OCI-LY1 (cell line): ENCODE measurements at regions not wholly inside any gene's neighbourhood (a gene's known extent, or its start where the extent isn't known, plus 50 kb on each side); places are given as distances from the start of the nearest gene placed in this dataset.

Source experiments
- CTCF ChIP-seq: fragments of 200-600 bp; sonication (generic), shearing (Covaris generic); IDR thresholded peaks from 2 replicates; pipeline ENCODE4 v1.5.1; 2017; ENCODE audit warnings: mild to moderate bottlenecking, antibody characterized with exemption, low read length, moderate library complexity, mixed read lengths
- EZH2 ChIP-seq: fragments of 200-600 bp; sonication (generic), shearing (Covaris generic); IDR thresholded peaks from 2 replicates; pipeline ENCODE4 v1.8.0; 2017; ENCODE audit warnings: borderline replicate concordance, mixed run types, mild to moderate bottlenecking, antibody characterized with exemption, low read length, moderate library complexity, mixed read lengths

GRCh38 chr2:22883054-22883453, 501.9 kb upstream of the KLHL29 start:
- TF ChIP-seq CTCF: no peak
- TF ChIP-seq EZH2: no peak
